GM19468 (cell line): ENCODE measurements at regions not wholly inside any gene's neighbourhood (a gene's known extent, or its start where the extent isn't known, plus 50 kb on each side); places are given as distances from the start of the nearest gene placed in this dataset.
"Not testable (repeated sequence)": the region's sequence is repeated elsewhere in the genome, so short reads cannot be mapped to it uniquely, and the experiment has no call there.

Source experiments
- ATAC-seq: cut with Tn5 transposase; IDR thresholded peaks from one replicate; pipeline ENCODE4 v1.9.1; 2021; ENCODE audit warnings: mild to moderate bottlenecking, moderate library complexity, moderate number of reproducible peaks; ENCODE audit not compliant: unreplicated experiment; ENCODE audit errors: extremely low read depth

DNA sequence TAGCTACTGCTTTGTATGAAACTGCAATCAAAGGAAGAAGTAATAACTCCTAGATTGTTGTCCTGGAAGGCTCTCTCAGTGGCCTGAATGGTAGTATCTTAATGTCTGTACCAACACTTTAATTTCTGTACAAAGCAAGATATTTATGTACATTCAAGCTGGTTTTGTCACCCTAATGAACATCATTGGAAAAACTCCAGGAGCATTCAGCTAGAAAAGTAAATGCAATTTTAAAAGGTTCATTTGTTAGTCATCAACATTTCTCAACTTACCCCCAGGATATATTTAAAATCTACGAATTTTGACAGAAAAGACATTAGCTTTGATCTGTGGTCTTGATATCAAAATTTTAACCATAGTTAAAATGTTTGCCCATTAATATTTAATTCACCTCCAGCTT is 80.0 kb upstream of the FGF13 start:
- ATAC-seq, result no peak

- ATAC-seq, result no peak
These were observed 77.3 kb upstream of the FGF13 start for GRCh38 chrX:138788771-138789170.

GRCh38 chrX:138778576-138778909 is 67.0 kb upstream of the FGF13 start:
- not testable (repeated sequence) for ATAC-seq

DNA sequence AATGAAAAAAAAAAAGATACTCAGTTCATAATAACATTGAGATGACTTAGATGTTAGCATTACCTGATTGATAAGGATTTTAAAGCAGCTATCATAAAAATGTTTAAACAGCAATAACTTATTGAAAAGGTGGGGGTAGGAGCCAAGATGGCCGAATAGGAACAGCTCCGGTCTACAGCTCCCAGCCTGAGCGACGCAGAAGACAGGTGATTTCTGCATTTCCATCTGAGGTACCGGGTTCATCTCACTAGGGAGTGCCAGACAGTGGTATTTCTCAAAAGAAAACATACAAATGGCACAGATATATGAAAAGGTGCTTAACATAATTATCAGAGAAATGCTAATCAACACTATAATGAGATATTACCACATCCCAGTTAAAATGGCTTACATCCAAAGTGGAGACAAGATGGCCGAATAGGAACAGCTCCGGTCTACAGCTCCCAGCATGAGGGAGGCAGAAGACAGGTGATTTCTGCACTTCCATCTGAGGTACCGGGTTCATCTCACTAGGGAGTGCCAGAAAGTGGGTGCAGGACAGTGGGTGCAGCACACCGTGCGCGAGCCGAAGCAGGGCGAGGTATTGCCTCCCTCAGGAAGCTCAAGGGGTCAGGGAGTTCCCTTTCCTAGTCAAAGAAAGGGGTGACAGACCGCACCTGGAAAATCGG is 66.5 kb upstream of the FGF13 start:
- ATAC-seq, result not testable (repeated sequence)

DNA sequence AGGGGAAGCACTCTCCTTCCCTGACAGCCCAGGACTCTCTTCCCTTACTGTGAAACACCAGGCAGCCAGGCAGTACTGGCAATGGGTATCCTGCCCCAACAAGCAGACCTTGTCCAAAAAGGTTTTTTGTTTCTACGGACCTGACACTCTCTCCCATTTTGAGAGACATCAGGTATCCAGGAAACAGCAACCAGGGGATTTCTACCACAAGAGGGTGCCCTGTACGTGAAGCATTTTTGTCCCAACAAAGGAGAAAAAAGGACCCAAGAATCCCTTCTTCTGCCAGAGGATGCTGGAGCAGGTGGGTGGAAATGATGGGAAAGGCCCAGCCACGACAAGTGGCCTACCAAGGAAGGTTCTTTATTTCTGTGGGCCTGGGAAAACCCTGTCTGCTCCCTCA is 65.7 kb upstream of the FGF13 start:
- no peak for ATAC-seq

DNA sequence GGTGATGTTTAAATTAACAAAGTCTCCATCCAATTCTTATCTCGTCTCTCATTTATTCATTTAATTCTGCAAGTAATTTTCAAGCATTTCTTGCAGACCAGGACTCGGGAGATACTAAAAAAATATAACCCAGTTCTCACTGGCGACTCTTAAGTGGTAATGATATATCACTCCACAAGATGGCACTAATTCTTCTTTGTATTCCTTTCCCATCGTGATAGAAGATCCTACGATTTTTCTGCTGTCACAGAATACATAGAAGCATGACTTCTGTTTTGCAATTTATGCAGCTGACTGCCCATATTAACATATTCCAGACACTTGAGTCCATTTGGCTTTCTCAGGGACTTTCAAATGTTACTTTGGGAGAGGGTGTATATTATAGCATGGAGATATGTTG is 64.0 kb upstream of the FGF13 start:
- no peak for ATAC-seq

DNA sequence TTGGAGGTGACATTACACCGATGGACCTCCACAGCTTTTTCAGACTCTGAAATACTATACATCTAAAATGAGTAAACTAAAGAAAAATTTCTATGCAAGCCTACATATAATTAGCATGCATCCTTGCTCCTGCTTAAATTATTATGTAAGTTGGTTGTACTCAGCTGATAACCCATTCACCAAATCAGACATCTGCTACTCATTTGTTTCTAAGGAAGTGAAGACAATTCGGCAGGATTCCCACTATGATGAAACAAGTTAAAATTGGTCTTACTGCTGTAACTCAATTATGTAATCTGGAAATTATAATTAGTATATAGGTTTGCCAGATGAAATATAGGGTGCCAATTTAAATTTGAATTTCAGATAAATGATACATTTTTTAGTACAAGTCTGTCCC is 59.5 kb upstream of the FGF13 start:
- ATAC-seq, result no peak

DNA sequence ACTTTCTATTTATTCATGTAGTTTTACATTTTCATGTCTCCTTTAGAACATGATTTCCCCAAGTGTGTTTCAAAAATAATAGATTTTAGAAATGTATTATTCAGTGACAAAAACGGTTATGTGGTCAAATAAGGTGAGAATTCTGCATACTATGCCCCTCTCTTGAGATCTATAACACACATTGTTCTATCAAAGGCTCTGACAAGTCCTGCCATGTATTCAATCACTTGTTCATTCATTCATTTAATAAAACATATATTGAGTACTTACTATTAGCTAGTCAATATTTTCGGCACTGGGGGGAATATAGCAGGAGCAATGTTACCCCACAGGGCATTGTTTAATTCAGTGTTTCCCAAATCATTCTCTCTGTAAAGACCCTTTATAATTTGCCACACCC is 58.4 kb upstream of the FGF13 start:
- no peak for ATAC-seq

GRCh38 chrX:138765051-138765450 is 53.5 kb upstream of the FGF13 start:
- no peak for ATAC-seq

DNA sequence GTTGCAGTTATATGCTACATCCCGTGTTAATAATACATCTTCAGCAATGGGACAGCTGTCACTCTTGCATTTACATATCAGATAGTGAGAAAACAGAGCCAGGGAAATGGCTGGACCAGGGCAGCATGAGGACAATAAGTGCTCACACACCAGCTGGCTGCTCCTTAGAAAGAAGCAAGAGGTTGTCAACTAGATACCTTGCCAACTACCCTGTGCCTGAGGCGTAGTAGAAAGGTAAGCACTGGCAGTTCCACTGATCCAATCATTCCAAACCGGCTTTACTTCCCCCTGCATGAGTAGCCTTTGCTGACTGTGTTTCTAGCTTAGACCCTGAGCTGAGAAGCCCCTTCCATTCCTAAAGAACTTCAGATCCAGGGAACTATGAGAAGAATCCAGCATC is 52.2 kb upstream of the FGF13 start:
- no peak for ATAC-seq

- ATAC-seq, result no peak
These were observed 49.9 kb upstream of the FGF13 start for GRCh38 chrX:138761380-138761779.
